NT2/D1 (cell line): ENCODE measurements at regions not wholly inside any gene's neighbourhood (a gene's known extent, or its start where the extent isn't known, plus 50 kb on each side); places are given as distances from the start of the nearest gene placed in this dataset.

Experiments
- YY1 ChIP-seq: IDR thresholded peaks from 2 replicates; pipeline ENCODE4 v1.6.1; 2011; ENCODE audit not compliant: insufficient read length, insufficient read depth
- ZNF274 ChIP-seq: IDR thresholded peaks from 2 replicates; pipeline ENCODE4 v1.6.1; 2011; ENCODE audit warnings: mild to moderate bottlenecking, low read depth, low read length

- no peak for TF ChIP-seq ZNF274
- no peak for TF ChIP-seq YY1
Measured at GRCh38 chr6:51541847-51542246, 545.6 kb downstream of the PKHD1 start.
